Fibroblast of gingiva (primary cell): ENCODE measurements at regions not wholly inside any gene's neighbourhood (a gene's known extent, or its start where the extent isn't known, plus 50 kb on each side); places are given as distances from the start of the nearest gene placed in this dataset.

ENCODE experiments used
- DNase-seq: peaks from one replicate; pipeline ENCODE4 v3.0.0-alpha.2; 2011; ENCODE audit warnings: low read depth

- no peak for DNase-seq
These were observed 130.8 kb upstream of the KRR1 start for GRCh38 chr12:75642226-75642625.

GRCh38 chr12:75641031-75641780, 129.8 kb upstream of the KRR1 start:
- peak; percentile 65 for DNase-seq

DNA sequence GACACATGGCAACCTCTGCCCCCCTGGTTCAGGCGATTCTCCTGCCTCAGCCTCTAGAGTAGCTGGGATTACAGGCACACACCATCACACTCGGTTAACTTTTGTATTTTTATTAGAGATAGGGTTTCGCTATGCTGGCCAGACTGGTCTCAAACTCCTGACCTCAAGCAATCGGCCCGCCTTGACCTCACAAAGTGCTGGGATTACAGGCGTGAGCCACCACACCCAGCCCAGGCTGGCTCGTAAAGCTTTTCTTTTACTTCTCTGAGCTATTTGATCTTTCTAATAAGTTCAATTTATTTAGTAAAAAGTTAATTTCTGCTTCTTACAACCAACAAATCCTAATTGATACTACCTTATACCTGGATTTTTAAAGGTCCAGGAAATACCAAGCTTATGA, 127.4 kb upstream of the KRR1 start:
- DNase-seq, result no peak

GRCh38 chr12:75636607-75637006, 125.2 kb upstream of the KRR1 start:
- no peak for DNase-seq

- peak; percentile 14 for DNase-seq
These were observed 124.4 kb upstream of the KRR1 start for GRCh38 chr12:75635606-75636444.

DNA sequence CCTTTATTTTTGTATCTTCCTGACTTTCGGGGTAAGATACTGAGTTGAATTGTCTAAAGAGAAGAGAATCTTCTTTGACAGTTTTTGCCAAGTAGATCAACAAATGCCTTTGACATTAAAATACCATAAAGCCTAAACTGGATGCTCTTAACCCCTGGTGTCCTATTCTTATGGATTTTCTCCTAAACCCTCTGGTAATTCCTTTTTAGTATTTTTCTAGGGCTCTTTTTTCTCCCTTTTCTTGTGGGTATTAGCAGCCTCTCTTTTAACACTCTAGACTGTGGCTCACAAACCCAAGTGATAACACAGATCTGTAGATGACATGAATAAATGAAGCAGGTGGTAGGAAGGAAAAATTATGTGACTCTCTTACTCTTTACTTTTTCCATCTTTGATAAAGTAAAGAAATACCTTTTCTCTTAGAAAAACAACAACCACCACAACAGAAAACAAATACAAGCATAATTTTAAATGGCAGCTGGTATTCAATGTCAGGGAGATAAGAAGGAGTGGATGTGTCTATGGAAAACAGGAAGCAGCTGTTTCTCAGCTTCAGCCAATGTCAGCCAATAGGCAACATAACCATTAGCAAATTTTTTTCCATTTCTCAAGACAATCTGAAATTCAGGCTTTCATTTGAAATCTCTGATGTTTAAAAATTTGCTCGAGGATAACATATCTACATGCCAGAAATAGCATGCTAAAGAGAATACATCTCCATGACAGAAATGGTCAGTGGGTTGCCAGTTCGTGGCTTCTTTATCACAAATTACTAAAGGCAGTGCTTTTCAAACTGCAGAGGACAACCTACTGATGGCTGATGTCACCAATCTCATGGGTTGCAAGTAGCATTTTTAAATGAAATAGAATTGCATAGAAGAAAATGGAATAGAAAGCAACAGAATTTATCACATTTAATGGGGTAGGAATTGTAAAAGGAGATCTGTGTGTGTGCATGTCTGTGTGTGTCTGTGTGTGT, 123.1 kb upstream of the KRR1 start:
- DNase-seq, result no peak

DNA sequence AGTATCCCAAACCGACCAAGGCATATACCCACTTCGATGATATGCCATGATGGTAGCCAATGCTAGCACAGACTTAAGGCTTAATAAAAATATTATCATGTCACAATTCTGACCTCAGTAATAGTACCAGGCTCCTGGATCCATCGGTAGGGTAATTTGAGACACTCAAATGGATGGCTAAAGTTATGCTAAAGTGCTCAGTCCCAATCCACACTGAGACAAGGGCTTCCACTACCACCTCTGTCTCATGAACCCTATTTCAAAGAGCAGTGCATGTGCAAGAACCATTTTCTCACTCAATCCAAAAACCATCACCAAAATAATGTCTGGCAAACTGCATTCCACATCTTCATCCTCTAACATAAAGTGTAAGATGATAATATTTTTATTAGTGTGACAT, 122.4 kb upstream of the KRR1 start:
- DNase-seq, result no peak

DNA sequence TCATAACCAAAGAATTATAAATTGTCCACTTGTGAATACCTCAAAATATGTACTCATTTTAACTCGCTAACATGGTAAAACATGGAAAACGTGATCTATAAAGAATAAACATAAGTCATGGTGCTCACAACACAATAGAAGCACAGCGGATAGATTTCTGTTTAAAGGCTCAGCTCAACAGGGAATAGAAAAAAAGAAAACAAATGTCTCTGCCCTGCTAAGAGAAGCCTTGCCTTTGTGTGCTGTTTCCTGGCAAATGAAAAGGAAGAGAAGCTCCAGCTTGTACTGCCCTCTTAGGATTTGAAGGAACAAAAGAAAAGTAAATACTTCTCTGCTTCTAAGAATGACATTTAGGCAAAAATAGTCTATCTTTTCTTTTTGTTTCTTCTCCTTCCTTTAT, 121.0 kb upstream of the KRR1 start:
- DNase-seq, result no peak

- DNase-seq, result no peak
These were observed 120.4 kb upstream of the KRR1 start for GRCh38 chr12:75631831-75632230.

DNA sequence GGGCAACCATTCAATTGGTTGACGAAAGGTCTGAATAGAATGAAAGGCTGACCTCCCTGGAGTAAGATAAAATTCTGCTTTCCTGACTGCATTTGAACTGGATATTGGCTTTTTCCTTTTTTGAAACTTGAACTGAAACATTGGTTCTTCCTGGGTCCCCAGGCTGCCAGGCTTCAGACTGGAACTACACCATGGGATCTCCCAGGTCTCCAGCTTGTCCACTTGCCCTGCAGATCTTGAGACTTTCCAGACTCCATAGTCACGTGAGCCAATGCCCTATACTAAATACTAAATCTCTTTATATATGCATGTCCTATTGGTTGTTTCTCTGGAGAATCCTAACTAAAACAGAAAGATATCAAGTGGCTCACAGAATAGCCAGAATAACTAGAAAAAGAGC, 118.7 kb upstream of the KRR1 start:
- DNase-seq, result no peak

GRCh38 chr12:75628916-75629315, 117.5 kb upstream of the KRR1 start:
- no peak for DNase-seq

GRCh38 chr12:75628511-75628910, 117.1 kb upstream of the KRR1 start:
- DNase-seq, result no peak

DNA sequence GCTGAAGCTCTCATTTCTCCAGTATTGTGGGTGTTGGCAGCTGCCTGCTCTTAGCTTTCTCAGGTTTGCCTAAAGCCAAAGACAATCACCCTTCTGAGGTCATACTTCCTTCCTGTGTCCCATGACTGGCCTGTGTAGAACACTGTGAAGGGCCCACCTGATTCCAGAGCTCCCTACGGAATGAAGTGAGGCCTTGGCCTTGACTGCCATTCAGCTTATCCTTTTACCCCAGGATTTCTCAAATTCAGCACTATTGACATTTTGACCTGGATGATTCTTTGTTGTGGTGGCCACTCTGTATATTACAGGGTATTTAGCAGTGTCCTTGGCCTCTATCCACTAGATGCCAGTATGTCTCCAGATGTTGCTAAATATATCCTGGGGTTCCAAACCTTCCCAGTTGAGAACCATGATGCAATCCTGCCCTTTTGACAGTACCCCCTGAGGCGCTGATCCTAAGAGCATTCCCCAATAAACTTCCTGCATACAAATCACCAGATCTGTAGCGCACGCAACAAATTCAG, 112.3 kb upstream of the KRR1 start:
- peak; percentile 81 for DNase-seq

GRCh38 chr12:75622492-75622891, 111.1 kb upstream of the KRR1 start:
- DNase-seq, result no peak

GRCh38 chr12:75614396-75614795, 103.0 kb upstream of the KRR1 start:
- peak; percentile 74 for DNase-seq

- DNase-seq, result peak; percentile 52
These were observed 102.6 kb upstream of the KRR1 start for GRCh38 chr12:75613981-75614380.

GRCh38 chr12:75611041-75611440, 99.6 kb upstream of the KRR1 start:
- DNase-seq, result no peak

DNA sequence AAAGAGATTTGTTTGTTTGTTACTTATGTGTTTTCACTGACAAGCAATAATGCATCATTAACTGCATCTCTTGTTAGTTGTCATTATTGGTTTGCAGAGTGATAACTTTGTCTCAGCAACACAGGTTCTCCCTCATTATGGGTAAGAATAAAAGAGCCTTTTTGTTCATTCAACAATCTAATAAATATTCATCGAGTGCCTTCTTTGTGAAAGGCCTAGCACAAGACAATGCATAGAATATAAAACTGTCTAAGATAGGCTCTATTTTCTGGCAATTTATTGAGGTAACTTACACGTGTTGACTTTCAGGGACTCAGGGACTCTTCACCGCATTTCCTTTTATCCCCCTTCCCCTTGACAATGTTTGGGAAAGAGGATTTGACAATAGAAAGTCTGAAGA, 95.5 kb upstream of the KRR1 start:
- no peak for DNase-seq

- DNase-seq, result peak; percentile 48
These were observed 94.7 kb upstream of the KRR1 start for GRCh38 chr12:75606151-75606550.

- DNase-seq, result peak; percentile 59
These were observed 92.1 kb upstream of the KRR1 start for GRCh38 chr12:75603475-75603874.

- no peak for DNase-seq
These were observed 90.7 kb upstream of the KRR1 start for GRCh38 chr12:75602106-75602505.

DNA sequence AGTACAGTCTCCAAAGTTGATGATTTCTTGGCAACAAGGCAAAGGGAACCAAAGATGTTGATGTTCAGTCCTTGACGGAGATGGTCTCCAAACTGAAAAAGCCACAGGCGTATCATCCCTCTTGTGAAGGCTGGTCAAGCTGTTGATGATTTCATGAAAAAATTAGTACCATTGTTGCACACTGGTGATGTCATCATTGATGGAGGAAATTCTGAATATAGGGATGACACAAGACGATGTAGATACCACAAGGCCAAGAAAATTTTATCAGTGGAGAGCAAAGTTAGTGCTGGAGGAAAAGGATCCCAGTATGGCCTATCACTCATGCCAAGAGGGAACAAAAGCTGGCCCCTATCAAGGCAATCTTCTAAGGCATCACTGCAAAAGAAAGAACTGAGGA, 88.7 kb upstream of the KRR1 start:
- no peak for DNase-seq
